GM12873 (cell line): ENCODE measurements at regions not wholly inside any gene's neighbourhood (a gene's known extent, or its start where the extent isn't known, plus 50 kb on each side); places are given as distances from the start of the nearest gene placed in this dataset.

ENCODE experiments used
- TF ChIP-seq, protein P1 (sequence below): IDR thresholded peaks from 2 replicates; pipeline ENCODE4 v1.5.1; 2012; ENCODE audit warnings: low read depth, mild to moderate bottlenecking, moderate library complexity, low read length, control low read depth; ENCODE audit not compliant: insufficient read depth; ENCODE audit errors: missing control alignments

- TF ChIP-seq, protein P1, sequence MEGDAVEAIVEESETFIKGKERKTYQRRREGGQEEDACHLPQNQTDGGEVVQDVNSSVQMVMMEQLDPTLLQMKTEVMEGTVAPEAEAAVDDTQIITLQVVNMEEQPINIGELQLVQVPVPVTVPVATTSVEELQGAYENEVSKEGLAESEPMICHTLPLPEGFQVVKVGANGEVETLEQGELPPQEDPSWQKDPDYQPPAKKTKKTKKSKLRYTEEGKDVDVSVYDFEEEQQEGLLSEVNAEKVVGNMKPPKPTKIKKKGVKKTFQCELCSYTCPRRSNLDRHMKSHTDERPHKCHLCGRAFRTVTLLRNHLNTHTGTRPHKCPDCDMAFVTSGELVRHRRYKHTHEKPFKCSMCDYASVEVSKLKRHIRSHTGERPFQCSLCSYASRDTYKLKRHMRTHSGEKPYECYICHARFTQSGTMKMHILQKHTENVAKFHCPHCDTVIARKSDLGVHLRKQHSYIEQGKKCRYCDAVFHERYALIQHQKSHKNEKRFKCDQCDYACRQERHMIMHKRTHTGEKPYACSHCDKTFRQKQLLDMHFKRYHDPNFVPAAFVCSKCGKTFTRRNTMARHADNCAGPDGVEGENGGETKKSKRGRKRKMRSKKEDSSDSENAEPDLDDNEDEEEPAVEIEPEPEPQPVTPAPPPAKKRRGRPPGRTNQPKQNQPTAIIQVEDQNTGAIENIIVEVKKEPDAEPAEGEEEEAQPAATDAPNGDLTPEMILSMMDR = no peak
Measured at GRCh38 chr20:48042628-48043027, 257.3 kb upstream of the SULF2 start.

DNA sequence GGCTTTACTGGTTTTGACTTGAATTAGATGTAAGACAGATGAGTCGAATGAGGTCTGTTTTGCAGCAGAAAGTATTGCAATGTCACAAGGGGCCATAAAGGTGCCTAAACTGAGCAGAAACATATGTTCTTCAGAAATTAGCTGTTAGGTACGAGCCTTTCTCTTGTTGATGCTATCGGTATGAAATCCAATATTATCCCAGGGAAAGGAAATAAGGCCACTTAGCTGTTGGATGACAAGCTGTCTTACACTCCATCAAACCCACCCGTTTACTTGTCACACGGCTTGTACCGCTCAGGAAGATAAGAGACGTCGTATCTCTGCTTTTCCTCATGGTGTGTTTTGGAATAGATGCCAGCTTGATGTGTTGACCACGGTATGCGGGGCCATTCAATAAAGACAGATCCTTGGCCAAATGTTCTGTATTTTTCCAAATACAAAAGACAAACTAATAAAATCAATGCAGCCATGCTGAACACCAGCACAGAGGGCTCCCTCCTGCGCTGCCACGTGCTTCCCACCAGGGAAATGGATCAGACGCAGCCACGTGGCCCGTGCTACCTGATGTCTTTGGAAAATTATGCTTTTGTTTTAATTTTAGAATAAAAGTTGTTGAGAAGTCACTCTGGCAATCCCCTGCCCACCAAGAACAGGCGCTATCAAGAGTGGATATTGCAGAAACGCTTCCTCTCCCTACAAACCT lies 255.9 kb upstream of the SULF2 start:
- TF ChIP-seq, protein P1 = no peak

- TF ChIP-seq, protein P1 = no peak
Measured at GRCh38 chr20:48040491-48040890, 255.2 kb upstream of the SULF2 start.

- TF ChIP-seq, protein P1 = no peak
Measured at GRCh38 chr20:48040051-48040450, 254.8 kb upstream of the SULF2 start.

DNA sequence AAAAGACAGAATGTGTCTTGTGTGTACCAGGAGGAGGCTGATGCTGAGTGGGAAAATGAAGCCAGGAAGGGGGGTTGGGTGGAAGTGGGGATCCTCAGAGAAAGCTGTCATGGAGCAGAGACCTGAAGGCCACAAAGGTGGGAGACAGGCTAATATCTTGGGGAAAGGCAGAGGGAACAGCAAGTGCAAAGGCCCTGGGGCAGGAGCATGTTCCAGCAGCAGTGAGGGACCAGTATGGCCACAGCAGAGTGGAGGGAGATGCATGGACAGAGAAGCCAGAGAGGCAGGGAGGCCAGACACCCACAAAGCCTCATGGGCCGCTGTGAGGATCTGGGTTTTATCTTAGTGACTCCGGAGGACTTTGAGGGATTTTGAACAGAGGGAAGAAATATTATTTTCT lies 254.2 kb upstream of the SULF2 start:
- TF ChIP-seq, protein P1 = no peak

GRCh38 chr20:48038713-48039112 lies 253.4 kb upstream of the SULF2 start:
- TF ChIP-seq, protein P1 = no peak

DNA sequence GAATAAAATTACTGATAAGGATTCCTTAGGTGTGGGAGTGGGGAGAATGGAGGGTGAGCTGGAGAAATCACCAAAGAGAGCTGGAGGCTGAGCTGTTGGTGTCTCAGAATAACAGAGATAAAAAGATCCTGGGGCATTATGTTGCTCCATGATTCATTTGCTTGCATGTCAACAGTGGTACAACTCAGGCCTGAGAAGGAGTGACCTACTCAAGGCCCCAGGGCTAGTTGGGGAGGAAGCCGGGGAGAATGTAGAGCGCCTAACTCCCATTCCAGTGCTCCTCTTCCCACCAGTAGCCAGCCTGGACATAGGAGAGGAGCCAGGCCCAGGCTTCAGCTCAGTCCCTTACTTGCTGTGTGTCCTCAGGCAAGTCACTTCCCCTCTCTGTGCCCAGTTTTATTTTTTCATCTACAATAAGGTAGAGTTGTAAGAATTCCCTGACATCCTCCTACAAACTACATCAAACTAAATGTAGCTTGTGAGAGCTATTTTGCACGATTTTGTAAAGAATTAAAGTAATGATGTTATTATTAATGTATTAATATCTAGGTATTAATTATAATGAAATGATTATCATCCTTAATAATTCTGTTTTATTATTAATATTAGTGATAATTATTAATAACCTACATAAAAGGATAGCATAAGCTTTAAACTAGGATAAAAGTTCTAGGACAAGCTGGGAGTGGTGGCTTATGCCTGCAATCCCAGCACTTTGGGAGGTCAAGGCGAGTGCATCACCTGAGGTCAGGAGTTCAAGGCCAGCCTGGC lies 250.9 kb upstream of the SULF2 start:
- TF ChIP-seq, protein P1 = no peak
